GM03348 (cell line): ENCODE measurements at regions not wholly inside any gene's neighbourhood (a gene's known extent, or its start where the extent isn't known, plus 50 kb on each side); places are given as distances from the start of the nearest gene placed in this dataset.
A peak's percentile ranks its signal among the peaks of the same experiment; 100 is the strongest.

Experiments
- DNase-seq: peaks from one replicate; pipeline ENCODE4 v3.0.0; 2012; ENCODE audit warnings: low spot score

DNA sequence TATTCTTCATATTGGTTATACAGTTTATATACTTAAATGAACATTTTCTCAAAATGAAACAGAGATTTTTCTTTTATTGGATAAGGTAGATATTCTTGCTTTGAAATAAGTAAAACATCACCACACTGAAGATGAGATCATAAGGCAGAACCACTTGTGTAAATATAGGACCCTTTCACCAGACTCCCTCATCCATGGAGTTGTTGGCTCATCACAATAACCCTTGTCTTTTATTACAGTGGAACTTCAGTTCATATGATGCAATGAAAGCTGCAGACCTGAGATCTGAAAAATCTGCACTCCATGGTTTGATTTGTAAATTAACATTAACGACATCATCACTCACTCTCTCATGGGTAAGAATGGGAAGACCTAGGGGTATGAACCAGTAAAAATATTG, 51.9 kb upstream of the DBX2 start:
- no peak for DNase-seq

DNA sequence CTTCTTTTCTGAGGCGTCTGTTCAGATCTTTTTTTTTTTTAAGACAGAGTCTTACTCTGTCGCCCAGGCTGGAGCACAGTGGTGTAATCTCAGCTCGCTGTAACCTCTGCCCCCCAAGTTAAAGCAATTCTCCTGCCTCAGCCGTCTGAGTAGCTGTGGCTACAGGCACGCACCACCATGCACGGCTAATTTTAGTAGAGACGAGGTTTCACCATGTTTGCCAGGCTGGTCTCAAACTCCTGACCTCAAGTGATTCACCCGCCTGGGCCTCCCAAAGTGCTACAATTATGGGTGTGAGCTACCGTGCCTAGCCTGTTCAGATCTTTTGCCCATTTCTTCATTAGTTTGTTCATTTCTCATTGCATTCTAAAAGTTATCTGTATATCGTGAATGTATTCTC, 55.1 kb upstream of the DBX2 start:
- DNase-seq = no peak

DNA sequence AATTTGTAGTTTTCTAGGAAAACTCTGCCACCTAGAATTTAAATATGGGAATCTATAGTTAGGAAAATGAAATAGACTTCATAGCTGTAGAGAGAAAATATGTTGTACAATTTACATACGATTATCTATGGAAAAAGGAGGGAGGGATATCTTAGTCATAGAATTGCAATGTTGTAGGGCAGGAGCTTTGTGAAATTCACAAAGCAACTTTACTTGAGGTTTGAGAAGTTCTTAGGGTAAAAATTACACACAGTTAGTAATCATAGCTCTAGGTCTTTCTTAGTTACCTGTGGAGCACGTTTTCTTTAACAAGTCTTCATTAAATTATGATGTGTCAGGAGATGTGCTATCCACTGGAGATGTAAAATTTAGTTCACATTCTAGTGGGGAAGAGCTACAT, 61.4 kb upstream of the DBX2 start:
- DNase-seq = no peak

DNA sequence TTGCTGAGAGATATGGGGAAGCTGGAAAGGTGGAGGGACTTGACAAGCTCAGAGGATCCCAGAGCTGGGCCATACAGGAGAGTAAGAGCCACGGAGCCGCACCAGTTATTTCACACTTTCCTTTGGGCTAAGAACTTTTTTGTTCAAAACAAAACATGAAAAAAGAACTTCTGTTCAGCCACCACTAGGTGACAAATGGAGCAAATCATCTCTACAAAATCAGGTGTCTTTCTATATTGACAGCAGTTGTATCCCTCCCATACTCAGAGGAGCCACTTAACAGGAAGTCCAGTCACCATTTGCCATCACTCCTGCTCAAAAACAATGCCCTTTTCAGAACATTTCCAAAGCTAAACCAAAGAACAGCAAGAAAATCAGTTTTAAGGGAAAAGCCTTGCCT, 70.3 kb upstream of the DBX2 start:
- no peak for DNase-seq

DNA sequence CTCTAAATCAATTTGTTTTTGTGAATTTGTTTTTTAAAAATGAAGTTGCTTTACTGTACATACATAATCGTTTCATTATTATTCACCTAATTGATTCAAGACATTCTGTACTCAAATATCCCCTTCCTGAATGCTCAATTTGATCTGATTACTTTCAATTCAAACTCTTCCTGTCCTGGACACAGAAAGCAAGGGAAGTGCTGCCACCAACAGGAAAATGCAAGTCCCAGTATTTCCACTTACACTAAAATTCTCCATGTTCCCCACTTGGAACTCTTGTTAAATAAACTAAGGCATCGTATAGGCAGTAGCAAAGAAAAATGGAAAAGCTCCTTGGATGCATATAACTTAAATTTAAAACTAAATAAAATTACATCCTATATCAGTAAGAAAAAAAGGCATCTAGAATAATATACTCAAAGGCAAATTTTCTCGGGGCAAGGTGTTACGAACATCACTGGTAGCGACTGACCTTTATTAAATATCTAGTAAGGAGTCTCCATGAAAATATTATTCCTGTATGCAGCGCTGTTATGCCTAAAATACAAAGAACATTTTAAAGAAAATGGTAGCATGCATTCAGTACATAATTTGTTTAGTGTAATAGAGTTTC, 72.0 kb upstream of the DBX2 start:
- peak; percentile 46 for DNase-seq

DNA sequence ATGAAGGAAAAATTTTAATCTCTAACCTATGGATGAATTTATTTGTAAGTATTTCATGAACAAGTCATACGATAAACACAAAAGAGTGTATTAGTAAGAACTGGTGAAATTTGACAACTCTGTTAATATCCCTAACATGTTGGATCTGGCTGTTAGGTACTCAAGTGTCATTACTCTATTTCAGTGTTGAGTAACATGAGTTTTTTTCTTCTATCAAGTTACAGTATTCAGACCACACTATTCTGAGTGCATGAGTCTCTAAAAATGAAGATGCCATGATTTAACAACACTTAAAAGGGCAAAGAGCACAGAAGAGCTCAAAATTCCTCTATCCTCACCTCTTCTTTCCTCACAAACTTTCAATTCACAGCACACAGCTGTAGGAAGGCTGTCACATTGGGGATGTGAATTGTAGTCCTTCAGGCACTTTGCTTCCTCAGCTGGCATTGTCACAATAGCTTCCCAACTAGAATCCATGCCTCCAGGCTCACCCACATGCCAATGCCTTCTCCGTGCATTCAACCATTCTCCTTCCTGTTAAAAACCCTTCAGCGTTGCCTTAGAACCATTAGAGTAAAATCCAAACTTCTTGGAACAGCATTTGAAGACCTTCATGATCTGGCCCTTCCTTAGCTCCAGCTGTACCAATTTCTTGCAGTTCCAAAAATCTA, 73.7 kb upstream of the DBX2 start:
- DNase-seq = no peak

DNA sequence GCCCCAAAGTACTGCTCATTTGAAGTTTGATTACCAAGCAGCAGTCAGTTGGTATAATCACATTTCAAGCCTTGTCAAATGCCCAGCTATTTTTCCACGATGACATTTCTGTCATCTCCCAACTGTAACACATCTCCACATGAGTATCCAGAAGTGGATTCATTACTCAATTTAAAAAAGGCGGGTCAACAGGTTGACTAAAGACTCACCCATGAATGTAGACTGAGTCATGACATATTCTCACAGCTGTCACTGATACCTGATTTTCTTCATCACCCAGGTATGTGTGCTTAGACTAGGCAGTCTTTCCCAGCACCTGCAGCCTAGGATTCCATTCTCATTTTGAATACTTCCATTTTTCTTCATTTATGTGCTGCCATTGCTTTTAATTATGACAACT, 75.1 kb upstream of the DBX2 start:
- no peak for DNase-seq

DNA sequence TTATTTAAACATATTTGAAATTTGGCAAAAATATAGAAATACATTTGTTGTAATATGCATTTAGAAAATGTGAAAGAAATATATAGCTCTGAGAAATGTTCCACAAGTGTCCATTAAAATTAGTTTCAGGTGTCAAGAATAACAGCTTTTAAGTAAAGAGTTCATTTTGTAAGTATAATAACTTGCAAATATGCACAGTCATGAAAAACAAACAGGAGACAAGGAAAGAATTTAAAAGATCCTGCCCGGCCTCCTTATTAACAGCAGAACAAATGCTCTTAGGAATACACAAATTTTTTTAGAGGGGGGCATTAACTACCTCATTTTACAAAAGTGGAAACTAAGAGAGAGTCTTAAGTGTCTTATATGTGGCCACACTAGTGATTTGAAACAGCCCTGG, 77.7 kb upstream of the DBX2 start:
- DNase-seq = no peak

DNA sequence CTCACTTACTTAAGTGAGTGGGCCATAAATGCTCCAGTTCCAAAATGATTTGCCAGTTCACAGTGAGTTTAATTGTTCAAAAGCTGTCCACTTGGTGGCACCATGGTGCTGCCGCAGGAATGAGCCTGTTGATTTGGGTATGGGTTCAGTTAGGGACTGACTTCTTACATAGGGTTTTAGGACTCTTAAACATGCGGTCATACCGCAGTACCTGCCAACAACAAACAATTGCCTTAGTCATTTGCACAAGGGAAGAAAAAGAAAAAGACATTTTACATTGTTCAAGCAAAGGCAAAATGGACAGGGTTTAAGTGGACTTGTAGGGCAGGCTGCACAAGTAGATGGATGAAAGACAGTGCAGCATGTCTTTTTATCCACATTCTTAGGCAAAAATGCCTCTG, 80.0 kb upstream of the DBX2 start:
- peak; percentile 73 for DNase-seq

DNA sequence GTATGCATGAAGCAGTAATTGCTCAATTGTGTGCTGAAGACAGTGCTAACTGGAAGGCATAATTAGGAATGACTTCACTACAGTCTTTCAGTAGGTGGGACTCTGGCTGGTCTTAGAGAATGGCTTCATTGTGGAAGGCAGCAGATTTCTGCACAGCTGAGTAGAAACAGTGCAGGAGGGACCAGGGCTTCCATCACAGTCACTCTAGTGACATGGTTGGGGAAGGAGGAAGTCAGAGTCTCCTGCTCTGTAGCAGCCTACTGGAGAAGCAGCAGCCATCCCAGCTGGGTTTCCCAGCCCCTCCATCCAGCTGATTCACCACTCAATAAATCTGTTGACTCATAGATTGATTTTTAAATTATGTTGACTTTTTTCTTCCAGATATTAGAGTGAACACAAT, 80.6 kb upstream of the DBX2 start:
- no peak for DNase-seq

DNA sequence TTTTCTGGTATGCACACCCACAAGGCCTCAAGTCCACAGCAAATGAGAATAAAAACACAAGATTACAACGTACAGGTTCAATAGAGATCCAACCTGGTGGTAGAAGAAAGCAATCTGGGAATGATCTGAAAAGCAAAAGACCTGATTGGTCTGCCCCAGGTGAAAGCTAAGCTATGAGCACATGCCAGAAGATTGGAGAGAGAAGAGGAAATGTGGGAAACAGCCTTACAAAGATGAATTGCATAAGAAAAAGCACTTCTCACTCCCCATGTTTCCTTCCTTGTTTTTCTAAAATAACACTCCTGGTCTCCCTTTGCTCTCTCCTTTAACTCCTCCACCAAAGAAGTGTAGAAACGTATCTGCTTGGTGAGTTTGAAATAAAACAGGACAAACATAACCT, 77.3 kb upstream of the ANO6 start:
- no peak for DNase-seq

DNA sequence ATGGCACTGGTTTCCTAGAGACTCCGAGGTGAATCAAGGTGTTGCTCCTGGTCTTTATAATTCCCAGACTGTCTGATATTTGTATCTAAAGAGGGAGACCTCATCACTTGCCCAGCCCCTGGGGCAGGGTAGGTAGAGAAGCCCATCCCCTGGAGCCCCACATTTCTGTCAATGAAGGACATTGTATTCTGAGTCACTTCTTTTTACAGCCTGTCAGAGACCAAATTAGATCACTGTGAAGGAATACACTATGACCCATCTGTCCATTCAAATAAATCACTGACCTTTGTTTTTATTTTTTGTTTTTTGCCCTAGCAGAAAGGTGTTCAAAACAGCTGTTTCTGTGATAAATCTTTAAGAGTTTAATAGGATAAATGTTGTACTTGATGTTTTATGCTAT, 67.9 kb upstream of the ANO6 start:
- no peak for DNase-seq

DNA sequence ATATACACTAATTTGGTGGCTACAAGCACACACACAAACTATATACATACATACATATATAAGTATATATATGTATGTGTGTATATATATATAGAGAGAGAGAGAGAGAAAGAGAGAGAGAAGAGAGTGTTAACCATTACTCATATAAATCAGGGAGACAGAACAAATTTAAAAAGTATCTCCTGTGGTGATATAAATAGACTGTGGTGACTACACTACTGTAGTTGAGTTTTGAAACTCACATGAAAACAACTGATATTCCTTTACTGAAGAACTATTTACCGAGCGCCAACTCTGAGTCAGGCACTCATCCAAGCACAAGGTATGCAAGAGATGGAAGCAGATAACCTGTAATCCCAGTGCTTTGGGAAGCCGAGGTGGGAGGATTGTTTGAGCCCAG, 67.3 kb upstream of the ANO6 start:
- no peak for DNase-seq

DNA sequence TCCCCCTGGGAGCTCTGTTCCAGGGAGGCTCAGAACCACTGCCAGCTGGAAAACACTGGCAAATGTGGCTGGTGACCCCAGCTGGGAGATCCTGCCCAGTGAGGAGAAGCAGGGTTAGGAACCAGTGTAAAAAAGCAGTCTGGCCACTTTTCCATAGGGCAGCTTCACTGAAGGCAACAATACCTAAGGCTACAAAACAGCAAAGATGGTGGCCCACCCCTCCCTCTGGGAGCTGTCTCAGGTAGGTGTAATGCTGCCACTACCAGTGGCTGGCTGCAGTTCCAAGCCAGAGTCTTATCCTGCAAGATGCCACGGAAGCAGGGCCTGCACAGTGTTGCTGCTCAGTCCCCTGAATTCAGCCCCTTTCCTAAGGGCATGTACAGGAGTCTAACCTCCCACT, 50.6 kb upstream of the ANO6 start:
- no peak for DNase-seq

DNA sequence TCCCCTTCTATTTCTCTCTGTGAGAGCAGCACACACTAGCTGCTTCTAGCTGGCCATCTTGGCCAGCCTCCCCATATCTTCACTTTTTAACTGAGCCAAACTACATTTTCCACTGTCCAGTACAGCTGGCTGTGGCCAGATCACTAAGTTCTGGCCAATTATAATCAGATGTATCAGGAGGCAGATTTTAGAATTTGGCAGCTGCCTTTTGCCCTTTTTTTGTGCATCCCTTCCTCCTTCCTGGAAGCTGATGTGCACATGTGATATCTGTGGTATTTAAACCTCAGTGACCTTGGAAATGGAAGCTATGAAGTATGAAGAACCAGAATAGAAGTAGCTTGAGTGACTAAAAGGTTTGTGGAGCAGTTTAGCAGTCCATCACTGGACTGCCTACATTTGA, 49.8 kb upstream of the ANO6 start:
- DNase-seq = peak; percentile 12
